Karpas-422 (cell line): ENCODE measurements at regions not wholly inside any gene's neighbourhood (a gene's known extent, or its start where the extent isn't known, plus 50 kb on each side); places are given as distances from the start of the nearest gene placed in this dataset. TPM values are rescaled to one million over a fixed set of nuclear protein-coding genes. Genes with fewer than 3 reads are reported as not detected.

Source experiments
- DNase-seq: peaks from one replicate; pipeline ENCODE4 v3.0.0-alpha.2; 2015
- H2AFZ ChIP-seq: fragments of 200-600 bp; sonication (generic); 2 replicates; pipeline ENCODE4 v1.6.1; 2014; ENCODE audit warnings: antibody characterized with exemption, low read length, mixed read lengths
- H3K27ac ChIP-seq: fragments of 200-600 bp; sonication (generic); 2 replicates; pipeline ENCODE4 v1.5.1; 2014; ENCODE audit warnings: mild to moderate bottlenecking, low read length, moderate library complexity
- H3K27me3 ChIP-seq: fragments of 200-600 bp; sonication (generic); 2 replicates; pipeline ENCODE4 v1.6.1; 2014; ENCODE audit warnings: low read length, mixed read lengths
- H3K36me3 ChIP-seq: fragments of 200-600 bp; sonication (generic); 2 replicates; pipeline ENCODE4 v1.6.1; 2014; ENCODE audit warnings: low read length, mixed read lengths; ENCODE audit not compliant: insufficient read depth
- H3K4me1 ChIP-seq: fragments of 200-600 bp; sonication (generic); 2 replicates; pipeline ENCODE4 v1.6.1; 2014; ENCODE audit warnings: mild to moderate bottlenecking, low read length, mixed read lengths
- H3K4me2 ChIP-seq: fragments of 200-600 bp; sonication (generic); 2 replicates; pipeline ENCODE4 v1.6.1; 2014; ENCODE audit warnings: low read length, low read depth, mild to moderate bottlenecking; ENCODE audit not compliant: poor library complexity, severe bottlenecking
- H3K4me3 ChIP-seq: fragments of 200-600 bp; sonication (generic); 2 replicates; pipeline ENCODE4 v1.5.1; 2014; ENCODE audit warnings: mild to moderate bottlenecking, antibody characterized with exemption, low read length, mixed read lengths
- H3K79me2 ChIP-seq: fragments of 200-600 bp; sonication (generic); 2 replicates; pipeline ENCODE4 v1.6.1; 2014; ENCODE audit warnings: mild to moderate bottlenecking, low read length, mixed read lengths
- H3K9ac ChIP-seq: fragments of 200-600 bp; sonication (generic); 2 replicates; pipeline ENCODE4 v1.6.0; 2014; ENCODE audit warnings: low read length
- H3K9me2 ChIP-seq: fragments of 200-600 bp; sonication (generic), shearing (Covaris generic); replicated peaks from 2 replicates; pipeline ENCODE4 v1.6.0; 2014; ENCODE audit warnings: mild to moderate bottlenecking, low read length, moderate library complexity; ENCODE audit not compliant: insufficient read depth
- H3K9me3 ChIP-seq: fragments of 300-700, 200-600 bp; sonication (generic); 2 replicates; pipeline ENCODE4 v1.6.1; 2014; ENCODE audit warnings: low read length, mixed read lengths
- H4K20me1 ChIP-seq: fragments of 200-600 bp; sonication (generic); 2 replicates; pipeline ENCODE4 v1.6.1; 2014; ENCODE audit warnings: mild to moderate bottlenecking, antibody characterized with exemption, low read length, low read depth; ENCODE audit not compliant: insufficient read depth
- small RNA-seq: library from RNA; depleted of rRNA; stranded (forward); fragments of <200 nt; gene quantifications from one replicate; pipeline ENCODE3, GENCODE V24; 2014

DNA sequence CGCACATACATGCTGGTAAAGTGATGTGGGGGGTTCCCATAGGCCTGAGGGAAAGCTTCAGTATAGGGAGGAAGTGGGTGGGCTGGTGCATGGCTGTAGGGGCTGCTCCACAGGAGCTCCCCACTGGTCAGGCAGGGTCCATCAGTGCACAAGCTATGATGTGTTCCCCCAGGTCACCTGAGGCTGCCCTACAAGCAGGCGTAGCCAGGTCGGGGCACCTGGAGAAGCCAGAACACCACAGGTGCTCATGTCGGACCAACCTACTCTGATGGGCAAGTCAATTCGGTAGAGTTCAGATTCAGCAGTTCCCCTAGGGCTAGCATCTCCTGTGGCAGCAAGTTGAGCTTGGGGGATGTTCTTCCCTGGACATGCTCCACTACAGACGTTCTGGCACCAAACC lies 103.3 kb upstream of the EPHA5 start:
- no peak overlapping the region for H3K9ac ChIP-seq
- no peaks in the 10 kb centered on the region for H3K9me2 ChIP-seq
- H2AFZ ChIP-seq: no peak overlapping the region
- no peaks in the 10 kb centered on the region for H4K20me1 ChIP-seq
- no peak overlapping the region for H3K4me3 ChIP-seq
- no peak for DNase-seq
- no peaks in the 10 kb centered on the region for H3K4me1 ChIP-seq
- H3K9me3 ChIP-seq: peaks cover 16% of the 10 kb centered on the region
- no peaks in the 10 kb centered on the region for H3K79me2 ChIP-seq
- no peak overlapping the region for H3K4me2 ChIP-seq
- no peaks in the 10 kb centered on the region for H3K27me3 ChIP-seq
- H3K27ac ChIP-seq: no peak overlapping the region
- no peaks in the 10 kb centered on the region for H3K36me3 ChIP-seq

DNA sequence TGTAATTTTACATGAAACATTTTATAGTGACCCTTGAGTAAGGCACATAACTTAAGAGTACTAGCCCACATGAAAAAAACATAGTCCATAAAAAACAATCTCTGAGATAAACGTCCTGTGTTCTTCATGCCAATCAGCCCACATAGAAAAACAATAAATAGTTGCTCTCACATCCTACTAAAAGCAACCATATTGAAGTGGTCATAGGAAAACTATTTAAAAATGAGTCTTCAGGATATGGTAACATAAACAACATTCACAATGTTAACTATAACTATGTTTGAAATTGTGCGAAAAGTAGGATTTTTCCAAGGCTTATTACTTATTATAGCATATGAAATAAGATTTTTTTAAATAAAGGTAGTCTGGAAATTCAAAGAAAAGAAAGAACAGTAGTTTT lies 77.1 kb upstream of the EPHA5 start:
- Histone ChIP-seq H2AFZ (no peak overlapping the region), H3K27ac (no peak overlapping the region), H3K4me1 (no peaks in the 10 kb centered on the region), H3K4me2 (no peak overlapping the region), H3K79me2 (no peaks in the 10 kb centered on the region), H4K20me1 (no peaks in the 10 kb centered on the region), H3K27me3 (no peaks in the 10 kb centered on the region), H3K9ac (no peak overlapping the region), H3K36me3 (no peaks in the 10 kb centered on the region), H3K4me3 (no peak overlapping the region), H3K9me2 (no peaks in the 10 kb centered on the region), H3K9me3 (0 out of 2 replicates have a peak, but pooled peaks cover 6% of the 10 kb centered on the region)
- no peak for DNase-seq

DNA sequence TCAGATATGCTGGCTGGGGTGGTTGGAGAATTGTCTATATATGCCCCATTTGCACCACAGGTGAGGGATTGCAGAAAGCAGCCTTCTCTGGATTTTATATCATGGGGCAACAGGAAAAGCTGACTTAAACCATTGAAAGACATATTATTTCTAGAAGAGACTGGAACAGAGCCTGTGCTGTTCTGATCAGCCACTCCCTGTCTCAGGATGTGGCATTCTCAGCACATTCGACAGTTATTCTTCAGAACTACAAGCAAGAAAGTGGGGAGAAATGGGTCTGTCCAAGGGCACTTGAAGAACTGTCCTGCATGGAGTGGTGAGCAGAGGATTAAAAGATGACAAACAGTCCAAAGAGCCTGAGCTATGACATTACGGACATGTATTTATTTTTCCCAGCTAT lies 67.8 kb upstream of the EPHA5 start:
- Histone ChIP-seq H3K79me2 (no peaks in the 10 kb centered on the region), H3K4me3 (no peak overlapping the region), H2AFZ (no peak overlapping the region), H3K4me2 (no peak overlapping the region), H3K9ac (no peak overlapping the region), H4K20me1 (no peaks in the 10 kb centered on the region), H3K9me2 (no peaks in the 10 kb centered on the region), H3K36me3 (no peaks in the 10 kb centered on the region), H3K9me3 (peaks cover 30% of the 10 kb centered on the region), H3K27me3 (no peaks in the 10 kb centered on the region), H3K27ac (no peak overlapping the region), H3K4me1 (no peaks in the 10 kb centered on the region)
- no peak for DNase-seq

DNA sequence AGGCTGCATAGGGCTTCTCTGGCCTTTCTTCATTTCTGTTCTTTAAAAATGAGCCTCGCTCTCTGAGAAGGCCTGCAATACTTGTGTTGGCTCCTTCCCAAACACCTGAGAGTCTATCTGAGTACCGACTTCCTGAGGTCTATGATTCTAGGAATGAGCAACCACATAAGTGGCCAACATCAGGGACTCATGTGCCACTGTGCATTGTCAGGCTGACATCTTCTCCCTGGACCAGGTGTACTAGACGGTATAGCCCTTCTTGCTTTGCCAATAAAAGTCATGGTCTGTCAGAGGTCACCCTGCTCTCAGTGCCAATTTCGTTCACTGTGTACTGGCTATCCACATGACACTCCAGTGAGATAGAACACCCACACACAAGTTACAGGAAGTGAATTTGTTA lies 67.4 kb upstream of the EPHA5 start:
- Histone ChIP-seq H3K36me3 (no peaks in the 10 kb centered on the region), H3K4me2 (no peak overlapping the region), H3K4me3 (no peak overlapping the region), H3K27ac (no peak overlapping the region), H3K9me2 (no peaks in the 10 kb centered on the region), H4K20me1 (no peaks in the 10 kb centered on the region), H3K9ac (no peak overlapping the region), H3K9me3 (peaks cover 30% of the 10 kb centered on the region), H3K79me2 (no peaks in the 10 kb centered on the region), H3K4me1 (no peaks in the 10 kb centered on the region), H2AFZ (no peak overlapping the region), H3K27me3 (no peaks in the 10 kb centered on the region)
- no peak for DNase-seq

DNA sequence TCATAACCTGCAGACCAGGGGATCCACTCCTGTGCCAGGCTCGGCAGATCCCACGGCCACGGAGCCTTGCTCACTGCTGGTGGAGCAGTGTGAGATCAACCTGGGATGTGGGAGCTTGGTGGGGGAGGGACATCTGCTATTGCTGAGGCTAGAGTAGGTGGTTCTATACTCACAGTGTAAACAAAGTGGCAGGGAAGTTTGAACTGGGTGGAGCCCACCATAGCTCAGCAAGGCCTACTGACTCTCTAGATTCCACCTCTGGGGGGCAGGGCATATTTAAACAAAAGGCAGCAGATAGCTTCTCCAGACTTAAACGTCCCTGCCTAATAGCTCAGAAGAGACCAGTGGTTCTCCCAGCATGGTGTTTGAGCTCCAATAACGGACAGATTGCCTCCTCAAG lies 54.7 kb upstream of the EPHA5 start:
- no peaks in the 10 kb centered on the region for H3K79me2 ChIP-seq
- no peak overlapping the region for H3K9ac ChIP-seq
- no peak overlapping the region for H3K4me2 ChIP-seq
- no peaks in the 10 kb centered on the region for H4K20me1 ChIP-seq
- H3K4me1 ChIP-seq: no peaks in the 10 kb centered on the region
- no peak for DNase-seq
- H3K36me3 ChIP-seq: no peaks in the 10 kb centered on the region
- no peak overlapping the region for H2AFZ ChIP-seq
- H3K27ac ChIP-seq: no peak overlapping the region
- H3K9me3 ChIP-seq: peaks cover 18% of the 10 kb centered on the region
- H3K27me3 ChIP-seq: no peaks in the 10 kb centered on the region
- H3K4me3 ChIP-seq: no peak overlapping the region
- H3K9me2 ChIP-seq: no peaks in the 10 kb centered on the region

Small RNA genes in the stretch of these regions (small RNA-seq; reads per million reads assigned to genes)
- gene MIR1269A: not detected
- gene RNU2-40P: 0.28 reads per million
- not detected for gene RNU6-699P
